OCI-LY1 (cell line): ENCODE measurements at regions not wholly inside any gene's neighbourhood (a gene's known extent, or its start where the extent isn't known, plus 50 kb on each side); places are given as distances from the start of the nearest gene placed in this dataset.
"Not testable (repeated sequence)": the region's sequence is repeated elsewhere in the genome, so short reads cannot be mapped to it uniquely, and the experiment has no call there.

ENCODE experiments used
- H2AFZ ChIP-seq: fragments of 200-600 bp; sonication (generic), shearing (Covaris generic); 2 replicates; pipeline ENCODE4 v1.6.0; 2014; ENCODE audit warnings: antibody characterized with exemption, mild to moderate bottlenecking, low read length
- H3F3A ChIP-seq: fragments of 200-600 bp; sonication (generic), shearing (Covaris generic); 2 replicates; pipeline ENCODE4 v1.6.0; 2014; ENCODE audit warnings: mild to moderate bottlenecking, antibody characterized with exemption, low read length, moderate library complexity; ENCODE audit not compliant: insufficient read depth
- H3K27ac ChIP-seq: fragments of 200-600 bp; sonication (generic); 2 replicates; pipeline ENCODE4 v1.5.1; 2014; ENCODE audit warnings: low read length, mixed run types, mild to moderate bottlenecking, low read depth; ENCODE audit not compliant: poor library complexity, severe bottlenecking
- H3K27me3 ChIP-seq: fragments of 200-600 bp; sonication (generic); 2 replicates; pipeline ENCODE4 v1.6.0; 2014; ENCODE audit warnings: antibody characterized with exemption, mild to moderate bottlenecking, low read length, moderate library complexity; ENCODE audit not compliant: insufficient read depth
- H3K36me3 ChIP-seq: fragments of 200-600 bp; sonication (generic); 2 replicates; pipeline ENCODE4 v1.6.1; 2014; ENCODE audit warnings: mild to moderate bottlenecking, antibody characterized with exemption, low read length, moderate library complexity, mixed read lengths; ENCODE audit not compliant: insufficient read depth
- H3K4me1 ChIP-seq: fragments of 200-600 bp; sonication (generic); 2 replicates; pipeline ENCODE4 v1.5.1; 2014; ENCODE audit warnings: mild to moderate bottlenecking, low read length, moderate library complexity; ENCODE audit not compliant: insufficient read depth, severe bottlenecking
- H3K4me2 ChIP-seq: fragments of 200-600 bp; sonication (generic), shearing (Covaris generic); 2 replicates; pipeline ENCODE4 v1.6.1; 2014; ENCODE audit warnings: low read length
- H3K4me3 ChIP-seq: fragments of 200-600 bp; sonication (generic); 2 replicates; pipeline ENCODE4 v1.5.1; 2014; ENCODE audit warnings: low read length, low read depth, mild to moderate bottlenecking, mixed read lengths; ENCODE audit not compliant: poor library complexity, severe bottlenecking
- H3K79me2 ChIP-seq: fragments of 200-600 bp; shearing (Covaris generic); 2 replicates; pipeline ENCODE4 v1.6.1; 2016; ENCODE audit warnings: mixed run types, low read length, mixed read lengths; ENCODE audit not compliant: insufficient read depth
- H3K9ac ChIP-seq: fragments of 200-600 bp; sonication (generic), shearing (Covaris generic); 2 replicates; pipeline ENCODE4 v1.6.1; 2014; ENCODE audit warnings: mild to moderate bottlenecking, low read length, mixed read lengths
- H3K9me2 ChIP-seq: fragments of 200-600 bp; sonication (generic), shearing (Covaris generic); 2 replicates; pipeline ENCODE4 v1.6.1; 2014; ENCODE audit warnings: low read depth, mild to moderate bottlenecking, low read length, mixed read lengths
- H3K9me3 ChIP-seq: fragments of 200-600 bp; shearing (Covaris generic); 2 replicates; pipeline ENCODE4 v1.6.1; 2014; ENCODE audit warnings: low read length, mixed read lengths
- H4K20me1 ChIP-seq: fragments of 200-600 bp; sonication (generic), shearing (Covaris generic); 2 replicates; pipeline ENCODE4 v1.6.0; 2016; ENCODE audit warnings: mild to moderate bottlenecking, low read length; ENCODE audit not compliant: insufficient read depth

GRCh38 chr4:4030509-4030908, 196.2 kb downstream of the OTOP1 start:
- not testable (repeated sequence) for H4K20me1 ChIP-seq, H3K79me2 ChIP-seq, H3K9me2 ChIP-seq, H3K9me3 ChIP-seq, H2AFZ ChIP-seq, H3K4me1 ChIP-seq, H3K4me3 ChIP-seq, H3K36me3 ChIP-seq, H3K9ac ChIP-seq, H3K27me3 ChIP-seq, H3K27ac ChIP-seq, H3K4me2 ChIP-seq, H3F3A ChIP-seq

GRCh38 chr4:4031446-4032135, 195.1 kb downstream of the OTOP1 start:
- not testable (repeated sequence) for H3K4me3 ChIP-seq, H3K79me2 ChIP-seq, H3K27ac ChIP-seq, H3F3A ChIP-seq, H3K4me1 ChIP-seq, H3K36me3 ChIP-seq, H2AFZ ChIP-seq, H3K9ac ChIP-seq, H3K27me3 ChIP-seq, H3K9me2 ChIP-seq, H3K4me2 ChIP-seq, H3K9me3 ChIP-seq, H4K20me1 ChIP-seq

- H3F3A ChIP-seq, H3K9me3 ChIP-seq, H3K9ac ChIP-seq, H3K4me2 ChIP-seq, H4K20me1 ChIP-seq, H3K79me2 ChIP-seq, H3K9me2 ChIP-seq, H3K4me1 ChIP-seq, H3K4me3 ChIP-seq, H2AFZ ChIP-seq, H3K27ac ChIP-seq, H3K36me3 ChIP-seq, H3K27me3 ChIP-seq: not testable (repeated sequence)
Observed at GRCh38 chr4:4032364-4032763, 194.4 kb downstream of the OTOP1 start.

- not testable (repeated sequence) for H3K27ac ChIP-seq, H3K4me1 ChIP-seq, H3K9me3 ChIP-seq, H3K4me3 ChIP-seq, H3K79me2 ChIP-seq, H4K20me1 ChIP-seq, H2AFZ ChIP-seq, H3K9me2 ChIP-seq, H3K9ac ChIP-seq, H3K27me3 ChIP-seq, H3K4me2 ChIP-seq, H3F3A ChIP-seq, H3K36me3 ChIP-seq
Observed at GRCh38 chr4:4032801-4033605, 193.7 kb downstream of the OTOP1 start.

- H3K4me3 ChIP-seq, H3F3A ChIP-seq, H4K20me1 ChIP-seq, H3K4me1 ChIP-seq, H3K27ac ChIP-seq, H3K9ac ChIP-seq, H3K9me3 ChIP-seq, H3K79me2 ChIP-seq, H3K36me3 ChIP-seq, H2AFZ ChIP-seq, H3K4me2 ChIP-seq, H3K9me2 ChIP-seq, H3K27me3 ChIP-seq: not testable (repeated sequence)
Observed at GRCh38 chr4:4037399-4038138, 189.2 kb downstream of the OTOP1 start.

GRCh38 chr4:4045823-4046222, 180.9 kb downstream of the OTOP1 start:
- H2AFZ ChIP-seq, H3K4me3 ChIP-seq, H3K4me1 ChIP-seq, H3K4me2 ChIP-seq, H3F3A ChIP-seq, H3K9me3 ChIP-seq, H3K27ac ChIP-seq, H3K9ac ChIP-seq, H4K20me1 ChIP-seq, H3K27me3 ChIP-seq, H3K79me2 ChIP-seq, H3K9me2 ChIP-seq, H3K36me3 ChIP-seq: not testable (repeated sequence)

GRCh38 chr4:4046686-4047085, 180.0 kb downstream of the OTOP1 start:
- not testable (repeated sequence) for H3K27ac ChIP-seq, H3K9ac ChIP-seq, H3K27me3 ChIP-seq

More at GRCh38 chr4:4046686-4047085, 180.0 kb downstream of the OTOP1 start:
- H3K4me2 ChIP-seq, H3K4me1 ChIP-seq, H3K9me3 ChIP-seq, H3K4me3 ChIP-seq, H3F3A ChIP-seq, H4K20me1 ChIP-seq, H3K79me2 ChIP-seq, H3K36me3 ChIP-seq, H2AFZ ChIP-seq, H3K9me2 ChIP-seq: not testable (repeated sequence)
